ENCODE measurements at regions not wholly inside any gene's neighbourhood (a gene's known extent, or its start where the extent isn't known, plus 50 kb on each side); places are given as distances from the start of the nearest gene placed in this dataset.

DNA sequence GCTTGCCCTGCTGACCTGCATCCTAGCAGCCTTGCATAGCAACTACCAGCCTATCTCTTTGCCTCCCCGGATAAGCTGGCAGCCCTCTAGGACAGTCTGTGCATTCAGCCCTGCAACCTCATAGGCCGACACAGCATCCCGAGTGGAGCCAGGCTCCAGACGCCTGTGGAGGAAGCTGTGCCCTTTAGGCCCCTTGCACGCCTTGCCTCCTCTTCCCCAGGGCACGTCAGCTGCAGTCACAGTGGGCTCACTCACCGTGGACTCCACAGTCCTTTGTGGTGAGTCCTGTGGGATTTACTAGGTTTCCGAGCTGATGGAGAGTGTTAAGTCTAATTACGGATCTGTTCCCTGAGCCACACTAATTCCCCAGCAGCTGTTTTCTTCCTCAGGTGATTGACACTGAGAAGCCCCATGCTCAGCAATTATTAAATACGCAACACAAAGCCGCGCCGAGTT is 540.0 kb downstream of the TCERG1L start:
- no peak for DNase-seq

DNA sequence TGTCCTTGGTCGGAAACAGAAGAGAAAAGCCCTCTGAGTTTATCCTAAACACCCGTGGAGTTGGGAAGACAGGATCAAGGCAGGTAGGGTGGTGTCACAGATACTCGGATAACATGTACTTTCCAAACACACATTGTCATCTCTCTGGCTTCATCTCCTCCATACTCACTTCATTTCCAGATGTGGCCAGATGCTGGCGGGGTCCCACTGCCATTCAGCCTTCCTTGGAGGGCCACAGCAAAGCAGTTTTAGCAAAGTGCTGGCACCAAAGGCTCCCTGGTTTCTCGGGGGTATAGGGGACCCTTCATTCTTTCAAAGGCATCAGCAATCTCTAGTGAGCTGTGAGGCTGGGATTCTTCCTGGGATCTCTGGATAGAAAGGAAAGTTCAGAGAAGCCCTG is 539.5 kb downstream of the TCERG1L start:
- no peak for DNase-seq

DNA sequence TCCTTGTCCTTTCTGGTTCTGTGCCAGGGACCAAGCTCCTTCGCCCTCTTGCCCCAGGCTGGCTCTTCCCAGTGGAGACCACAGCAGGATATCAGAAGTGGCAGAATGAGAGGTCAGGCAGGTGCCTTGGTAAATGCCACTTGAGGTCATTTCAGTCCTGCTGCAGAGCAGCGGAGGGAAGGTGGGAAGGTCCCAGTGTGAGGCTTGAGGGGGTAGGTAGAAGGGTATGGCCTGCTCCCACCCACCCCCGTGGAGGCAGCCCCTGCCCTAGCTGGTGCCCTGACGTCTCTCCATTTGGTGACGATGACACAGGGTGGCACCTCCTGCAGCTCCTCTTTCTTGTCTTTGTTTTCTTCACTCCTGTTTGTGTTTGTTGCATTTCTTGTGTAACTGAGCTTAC is 538.8 kb downstream of the TCERG1L start:
- no peak for DNase-seq

DNA sequence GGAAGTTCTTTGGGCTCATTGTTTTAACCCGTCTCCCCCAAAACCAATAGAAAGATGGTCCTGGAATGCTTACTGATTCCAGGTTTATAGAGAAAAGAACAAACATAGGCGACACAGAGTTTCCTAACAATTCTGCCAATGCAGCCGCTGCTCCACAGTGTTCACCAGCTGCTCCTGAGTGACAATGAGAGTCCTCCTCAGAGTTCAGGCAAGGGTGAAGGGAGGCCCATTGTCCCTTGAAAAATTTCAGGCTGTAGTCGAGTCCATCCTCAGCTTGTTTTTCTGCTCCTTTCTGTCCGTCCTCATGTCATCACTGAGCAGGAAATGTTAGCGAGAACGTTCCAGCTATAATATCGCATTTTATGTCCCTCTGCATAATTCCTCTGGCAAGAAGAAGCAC is 537.6 kb downstream of the TCERG1L start:
- DNase-seq, result no peak

DNA sequence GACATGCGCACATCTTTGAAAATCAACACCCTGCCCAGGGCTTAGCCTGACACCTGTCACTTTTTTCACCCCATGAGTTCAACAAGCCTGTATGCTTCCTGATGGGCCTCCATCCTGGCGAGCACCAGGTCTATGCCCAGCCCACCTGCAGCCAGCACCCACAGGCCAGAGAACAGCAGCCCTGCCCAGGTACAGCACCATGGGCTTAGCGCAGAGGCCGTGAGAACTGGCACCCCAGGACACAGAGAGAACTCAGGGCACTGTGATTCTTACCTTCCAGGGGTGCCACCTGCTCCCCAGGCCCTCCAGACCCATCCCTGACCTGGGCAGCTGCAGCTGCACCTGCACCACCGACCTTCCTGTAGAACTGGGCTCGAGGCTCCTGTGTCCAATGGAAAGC is 536.6 kb downstream of the TCERG1L start:
- no peak for DNase-seq

DNA sequence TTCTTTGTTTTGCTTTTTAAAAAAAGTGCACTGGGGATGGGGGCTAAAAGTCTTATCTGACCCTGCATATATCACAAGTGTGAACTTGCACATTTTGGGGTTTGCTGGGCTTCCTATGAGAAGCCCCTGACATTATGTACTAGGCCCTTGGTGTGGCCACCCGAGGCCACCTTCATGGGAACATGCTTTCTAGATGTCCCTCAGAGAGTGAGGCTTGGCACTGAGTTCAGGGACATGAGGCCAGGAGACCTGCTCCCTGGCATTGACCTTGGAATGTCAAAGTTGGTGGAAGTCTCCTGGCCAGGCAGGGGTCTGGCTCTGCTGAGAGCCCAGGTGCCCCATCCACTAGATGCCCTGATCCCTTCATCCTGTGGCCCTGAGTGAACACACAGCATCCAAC is 536.2 kb downstream of the TCERG1L start:
- no peak for DNase-seq

DNA sequence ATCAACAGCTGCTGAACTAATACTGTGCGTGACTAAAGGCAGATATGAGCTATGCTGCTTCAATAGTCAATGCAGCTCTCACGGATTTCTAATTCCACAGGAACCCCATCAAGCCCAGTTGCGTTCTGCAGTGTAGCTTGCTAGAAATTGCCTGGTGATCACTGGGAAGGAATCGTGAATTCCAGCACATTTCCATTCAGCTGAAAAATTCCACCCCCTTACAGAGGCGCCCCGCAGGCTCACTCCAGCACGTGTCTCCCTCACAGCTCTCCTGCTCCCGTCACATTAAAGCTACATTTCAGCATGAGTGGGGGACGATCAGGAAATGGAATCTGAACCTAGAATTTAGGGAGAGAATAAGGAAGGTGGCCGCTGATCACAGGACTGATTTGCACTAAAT is 534.8 kb downstream of the TCERG1L start:
- no peak for DNase-seq

DNA sequence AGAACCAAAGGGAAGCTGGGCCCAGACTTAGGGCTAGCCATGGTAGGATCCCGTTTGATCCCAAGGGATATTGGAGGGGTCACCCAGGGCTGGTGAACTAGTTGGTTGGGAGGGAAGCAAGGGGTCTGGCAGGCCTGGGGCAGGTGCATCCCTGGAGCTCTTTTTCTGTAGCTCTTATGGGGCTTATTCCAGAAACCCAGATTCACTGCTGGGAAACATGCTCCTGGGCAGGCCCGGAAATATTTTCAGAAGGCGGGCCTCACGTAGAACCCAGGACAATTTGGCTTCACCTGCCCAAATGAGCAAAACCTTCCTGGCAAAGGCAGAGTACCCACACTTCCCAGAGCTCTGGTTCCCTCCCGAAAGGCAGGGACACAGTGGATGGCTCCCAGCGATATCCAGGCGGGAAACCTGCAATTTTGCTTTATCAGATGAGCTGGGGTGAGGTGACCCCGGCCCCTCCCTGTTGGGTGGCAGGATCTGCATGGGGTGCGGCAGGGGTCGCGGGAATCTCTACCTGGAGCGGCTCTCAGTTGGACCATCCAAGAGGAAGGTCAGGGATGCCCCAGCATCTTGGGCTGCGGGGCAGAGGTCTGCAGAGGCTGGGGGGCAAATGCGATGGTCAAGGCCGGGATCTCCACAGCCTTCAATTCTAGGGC is 533.9 kb downstream of the TCERG1L start:
- no peak for DNase-seq

DNA sequence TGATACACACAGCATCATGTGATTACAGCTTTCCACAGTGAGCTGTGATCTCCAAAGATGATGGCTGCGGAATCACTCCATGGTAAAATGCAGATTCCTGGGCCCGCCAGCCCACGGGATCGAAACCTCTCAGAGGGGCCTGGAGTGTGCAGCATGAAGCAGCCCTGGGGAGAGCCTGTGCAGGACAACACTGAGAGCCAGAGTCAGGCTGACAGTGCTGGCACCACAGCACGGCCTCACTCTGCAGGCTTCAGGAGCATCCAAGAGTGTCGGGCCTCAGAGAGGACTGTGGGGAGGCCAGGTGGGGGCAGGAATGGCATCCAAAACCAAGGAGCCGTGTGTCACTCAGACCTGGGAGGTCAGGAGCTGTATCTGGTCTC is 533.4 kb downstream of the TCERG1L start:
- DNase-seq, result no peak

DNA sequence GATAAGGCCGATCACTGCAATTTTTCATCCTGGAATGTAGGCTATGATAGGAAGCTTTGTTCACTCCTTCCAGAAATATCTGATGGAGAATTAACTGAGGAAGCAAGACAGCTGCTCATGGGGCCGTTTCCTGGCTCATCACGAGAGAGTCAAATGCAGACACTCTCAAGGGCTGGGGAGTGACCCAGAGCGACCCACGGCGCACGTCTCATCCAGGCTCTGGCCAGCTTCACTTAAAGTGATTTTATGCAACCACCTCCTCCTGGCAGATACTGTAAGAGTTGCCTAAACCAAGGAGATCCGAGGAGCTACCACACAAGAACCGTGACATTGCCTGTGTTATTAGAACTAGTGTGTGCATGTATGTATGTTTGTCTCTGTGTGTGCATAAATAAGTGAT is 530.8 kb downstream of the TCERG1L start:
- no peak for DNase-seq

DNA sequence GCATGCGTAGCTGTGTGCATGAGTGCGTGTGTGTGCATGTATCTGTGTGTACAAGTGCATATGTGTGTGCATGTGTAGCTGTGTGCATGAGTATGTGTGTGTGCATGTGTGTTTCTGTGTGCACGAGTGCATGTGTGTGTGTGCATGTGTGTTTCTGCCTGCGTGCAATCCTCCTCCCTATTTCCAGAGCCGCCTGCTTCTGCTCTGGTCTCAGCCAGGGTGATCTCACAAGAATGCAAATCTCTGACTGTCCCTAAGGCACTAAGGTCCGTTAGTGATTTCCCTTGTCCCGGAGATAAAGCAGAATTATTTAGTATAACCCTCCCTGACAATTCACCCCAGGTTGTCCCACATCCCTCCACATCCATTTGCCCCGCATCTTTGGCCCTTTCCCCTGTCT is 530.3 kb downstream of the TCERG1L start:
- no peak for DNase-seq

DNA sequence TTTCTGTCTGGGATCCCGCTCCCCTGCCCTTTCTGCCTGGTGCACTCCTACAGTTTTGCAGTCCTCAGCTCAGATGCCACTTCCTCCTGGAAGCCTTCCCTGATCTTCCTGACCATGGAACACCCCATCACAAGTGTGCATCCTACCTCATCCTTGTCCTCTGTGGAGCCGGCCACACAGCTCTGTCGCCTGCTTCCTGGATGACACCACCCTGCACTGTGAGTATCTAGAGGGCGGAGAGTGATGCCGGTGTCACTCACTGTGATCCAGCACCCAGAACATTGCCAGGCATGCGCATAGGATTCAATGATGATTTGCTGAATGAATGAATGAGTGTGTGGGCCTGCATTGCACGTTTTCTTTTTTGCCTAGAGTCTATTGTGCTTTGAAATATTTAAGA is 529.9 kb downstream of the TCERG1L start:
- no peak for DNase-seq

DNA sequence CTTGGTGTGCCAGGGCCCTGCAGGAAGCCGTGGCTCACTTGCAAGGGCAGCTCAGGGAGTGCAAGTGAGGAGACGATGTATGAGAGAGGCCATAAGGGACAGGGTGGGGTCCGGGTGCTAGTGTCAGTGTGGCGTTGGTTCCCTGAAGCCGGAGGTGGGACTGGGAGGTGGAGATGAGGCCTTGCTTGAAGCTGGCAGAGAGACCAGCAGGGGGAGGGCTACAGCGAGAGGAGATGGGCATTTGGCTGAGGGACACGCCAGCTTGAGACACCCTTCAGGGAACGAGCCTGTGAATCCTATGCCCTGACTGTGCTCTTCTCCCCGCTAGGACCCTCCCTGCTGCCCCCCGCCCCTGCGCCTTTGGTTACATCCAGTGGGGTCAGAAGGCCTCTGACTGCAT is 529.1 kb downstream of the TCERG1L start:
- no peak for DNase-seq

DNA sequence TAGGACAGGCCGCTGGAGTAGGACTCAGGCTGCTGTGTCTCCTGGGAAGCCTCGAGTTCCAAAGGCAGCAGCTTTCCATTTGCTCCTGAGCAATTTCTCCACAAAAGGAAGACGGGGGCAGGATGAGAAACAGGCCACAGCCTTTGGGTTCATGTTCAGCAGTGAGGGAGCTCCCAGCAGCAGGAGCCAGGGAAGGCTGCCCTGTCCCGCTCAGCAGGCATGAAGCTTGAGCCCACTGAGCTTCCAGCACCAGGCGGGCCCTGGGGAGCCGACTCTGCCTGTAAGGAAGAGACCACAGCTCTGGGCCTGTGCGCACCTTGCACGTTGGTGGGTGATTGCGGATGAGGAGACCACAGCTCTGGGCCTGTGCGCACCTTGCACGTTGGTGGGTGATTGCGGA is 527.2 kb downstream of the TCERG1L start:
- DNase-seq, result no peak

DNA sequence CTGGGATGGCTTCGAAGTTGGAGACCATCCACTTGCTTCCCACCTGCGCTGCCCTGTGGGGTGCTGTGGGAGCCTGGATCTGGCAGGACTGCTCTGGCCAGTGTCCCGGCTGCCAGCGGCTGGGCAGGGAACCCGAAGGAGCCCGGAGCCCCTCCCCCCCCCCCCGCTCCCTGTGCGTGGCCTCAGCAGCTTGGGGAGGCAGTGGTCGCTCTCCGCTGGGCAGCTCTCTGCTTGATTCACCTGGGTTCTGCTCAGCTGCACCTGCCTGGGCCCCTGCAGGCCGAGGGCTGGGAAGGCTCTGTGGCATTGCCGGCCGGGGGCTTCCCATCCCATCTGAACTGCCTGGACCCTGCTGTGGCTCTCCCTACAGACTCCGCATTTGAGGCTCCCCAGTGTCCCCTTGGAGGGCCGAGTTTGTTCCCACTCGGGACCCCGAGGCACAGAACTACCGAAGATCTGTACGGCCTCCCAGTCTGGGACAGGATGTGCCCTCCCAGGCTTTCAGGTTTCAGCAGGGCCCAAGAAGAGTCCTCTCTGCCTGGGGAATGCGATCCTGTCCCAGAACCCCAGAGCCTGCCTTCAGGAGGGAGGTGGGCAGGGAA is 525.1 kb downstream of the TCERG1L start:
- DNase-seq, result no peak

DNA sequence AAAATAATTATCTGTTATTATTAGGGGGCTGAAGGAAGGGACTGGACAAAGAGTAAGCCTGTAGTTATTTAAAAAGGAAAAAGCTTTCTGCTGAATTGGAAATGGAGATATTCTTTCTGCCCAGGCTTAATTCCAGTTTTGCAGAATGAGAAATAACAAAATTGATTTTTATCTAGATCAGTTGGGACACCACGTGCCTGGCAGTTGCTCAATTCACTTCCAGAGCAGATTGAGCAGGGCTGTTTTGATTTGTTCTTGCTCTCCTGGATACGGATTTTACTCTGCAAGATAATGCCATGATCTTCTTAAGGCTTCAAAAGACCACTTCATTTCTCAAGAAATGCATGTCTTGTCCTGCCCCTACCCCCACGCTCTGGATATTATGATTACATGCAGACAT is 524.3 kb downstream of the TCERG1L start:
- DNase-seq, result no peak

DNA sequence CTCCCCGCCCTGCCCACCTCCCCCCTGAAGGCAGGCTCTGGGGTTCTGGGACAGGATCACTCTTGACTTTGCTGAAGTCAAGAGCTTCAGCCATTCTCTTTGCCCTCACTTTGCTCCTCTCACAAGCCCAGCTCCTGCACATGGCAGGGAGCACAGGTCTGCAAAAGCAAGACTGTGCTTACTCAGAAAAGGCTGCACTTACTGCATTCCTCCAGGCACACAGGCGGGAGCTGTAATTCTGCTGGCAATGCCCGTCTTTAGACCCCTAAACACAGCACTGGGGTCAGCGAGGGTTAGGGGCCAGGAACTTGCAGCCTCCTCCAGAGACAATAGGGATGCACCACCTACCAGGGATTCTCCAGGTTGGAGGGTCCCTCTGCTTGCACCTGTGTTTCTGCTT is 523.7 kb downstream of the TCERG1L start:
- DNase-seq, result no peak

DNA sequence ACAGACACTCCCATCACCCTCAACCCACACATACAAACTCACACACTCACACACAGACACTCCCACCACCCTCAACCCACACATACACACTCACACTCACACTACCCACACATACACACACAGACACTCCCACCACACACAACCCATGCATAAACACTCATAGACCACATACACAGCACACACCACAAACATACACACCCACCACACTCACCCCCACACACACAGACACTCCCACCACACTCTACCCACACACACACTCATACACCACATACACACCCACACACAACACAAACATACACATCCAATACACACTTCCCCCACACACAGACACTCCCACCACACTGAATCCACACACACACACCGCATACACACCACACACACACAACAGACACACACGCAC is 521.2 kb downstream of the TCERG1L start:
- no peak for DNase-seq

DNA sequence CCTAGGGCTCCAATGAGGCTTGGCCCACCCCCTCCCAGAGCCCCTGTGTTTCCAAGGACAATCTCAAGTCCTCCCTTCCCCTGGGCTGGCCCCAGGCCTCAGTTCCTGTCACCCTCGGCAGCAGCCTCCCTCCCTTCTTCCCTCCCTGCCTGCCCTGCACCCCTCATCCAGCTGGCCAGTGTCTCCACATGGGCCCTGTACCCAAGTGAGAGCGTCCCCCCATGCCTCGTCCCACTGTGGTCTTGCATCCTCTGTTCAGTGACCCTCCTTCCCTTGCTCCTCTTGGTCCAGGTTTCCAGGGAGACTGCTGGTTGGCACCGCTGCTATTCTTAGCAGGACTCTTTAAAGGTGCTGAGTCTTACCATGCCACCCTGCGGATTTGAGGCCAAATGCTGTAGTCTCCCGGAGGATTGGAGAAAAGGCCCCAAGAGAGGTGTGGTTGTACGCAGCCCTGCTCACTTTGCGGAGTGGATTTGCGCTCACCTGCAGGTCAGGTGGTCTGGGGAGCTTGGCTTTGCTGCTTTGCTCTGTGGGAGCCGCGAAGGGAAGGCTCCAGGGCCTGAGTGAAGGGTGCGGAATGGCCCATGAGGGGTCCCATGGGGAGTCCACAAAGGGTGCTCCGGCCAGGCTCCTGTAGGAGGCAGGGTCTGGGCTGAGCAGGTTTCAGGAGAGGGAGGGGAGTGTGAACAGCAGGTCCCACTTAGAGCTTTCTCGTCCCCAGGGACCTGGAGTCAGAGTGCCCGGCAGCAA is 519.2 kb downstream of the TCERG1L start:
- no peak for DNase-seq

DNA sequence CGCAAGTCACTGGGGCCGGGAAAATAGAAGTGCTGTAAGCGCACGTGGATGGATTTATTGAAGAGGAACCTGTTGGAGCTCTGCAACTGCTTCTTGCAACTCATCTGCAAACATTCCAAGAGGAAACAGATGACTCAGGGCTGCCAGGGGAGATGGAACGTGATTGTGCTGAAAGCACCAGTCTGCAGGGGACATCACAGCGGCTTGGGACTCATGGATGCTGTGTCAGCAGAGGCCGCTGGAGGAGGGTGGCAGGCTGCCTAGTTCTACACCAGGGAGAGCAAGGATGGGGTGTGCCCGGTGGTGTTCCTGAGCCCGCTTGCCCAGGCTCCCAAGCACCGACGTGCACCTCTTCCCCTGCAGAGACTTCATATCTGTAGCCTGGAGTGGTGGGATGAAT is 515.7 kb downstream of the TCERG1L start:
- no peak for DNase-seq

DNA sequence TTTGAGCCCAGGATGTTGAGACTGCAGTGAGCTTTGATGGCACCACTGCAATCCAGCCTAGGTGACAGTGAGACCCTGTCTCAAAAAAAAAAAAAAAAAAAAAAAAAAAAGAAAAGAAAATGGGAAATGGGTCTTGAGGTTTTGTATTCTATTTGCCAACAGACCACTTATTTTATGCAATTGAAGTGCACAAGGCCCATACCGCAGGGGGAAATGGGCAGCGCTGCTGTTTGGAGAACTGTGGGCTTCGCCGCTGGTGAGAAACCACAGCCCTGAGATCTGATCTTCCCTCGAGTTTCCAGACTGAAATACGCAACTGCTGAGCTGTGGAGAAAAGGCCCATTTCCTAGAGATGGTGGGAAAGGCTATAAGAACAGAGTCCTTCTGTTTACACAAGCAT is 512.0 kb downstream of the TCERG1L start:
- DNase-seq, result no peak

DNA sequence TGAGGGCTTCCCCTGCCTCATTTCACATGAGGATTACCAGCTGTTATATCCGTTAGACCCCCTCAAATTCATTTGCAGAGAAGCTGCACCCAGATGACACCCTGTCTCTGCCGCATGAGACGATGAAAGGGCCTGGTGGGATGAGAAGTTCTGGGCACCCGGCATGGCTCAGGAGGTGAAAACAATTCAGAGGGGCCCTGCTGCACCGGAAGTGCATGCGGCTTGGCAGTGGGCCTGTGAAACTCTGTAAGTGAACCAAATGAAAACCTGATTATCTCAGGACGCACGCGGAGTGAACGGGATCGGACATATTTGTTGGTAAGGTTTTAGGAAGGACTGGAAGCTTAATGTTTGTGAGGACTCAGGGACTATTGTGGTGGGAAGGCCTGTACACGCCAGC is 511.2 kb downstream of the TCERG1L start:
- no peak for DNase-seq

DNA sequence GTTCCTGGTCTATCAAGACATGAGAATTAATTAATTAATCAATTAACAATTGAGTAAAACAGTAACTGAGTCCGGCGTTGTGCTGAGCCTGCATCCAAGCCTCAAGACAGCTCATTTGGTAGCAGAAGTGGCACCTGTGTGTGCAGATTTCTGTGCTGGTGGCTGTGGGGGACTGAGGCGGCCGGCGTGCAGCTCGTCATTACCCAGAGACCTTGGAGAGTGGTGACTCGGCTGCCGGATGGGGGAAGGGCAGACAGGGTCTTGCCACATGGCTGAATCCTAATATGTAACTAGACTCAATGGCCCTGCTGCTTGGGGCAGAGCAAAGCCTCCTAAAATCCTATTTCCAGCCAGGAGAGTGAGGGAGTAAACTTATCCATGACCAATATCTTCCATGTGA is 510.2 kb downstream of the TCERG1L start:
- DNase-seq, result no peak

DNA sequence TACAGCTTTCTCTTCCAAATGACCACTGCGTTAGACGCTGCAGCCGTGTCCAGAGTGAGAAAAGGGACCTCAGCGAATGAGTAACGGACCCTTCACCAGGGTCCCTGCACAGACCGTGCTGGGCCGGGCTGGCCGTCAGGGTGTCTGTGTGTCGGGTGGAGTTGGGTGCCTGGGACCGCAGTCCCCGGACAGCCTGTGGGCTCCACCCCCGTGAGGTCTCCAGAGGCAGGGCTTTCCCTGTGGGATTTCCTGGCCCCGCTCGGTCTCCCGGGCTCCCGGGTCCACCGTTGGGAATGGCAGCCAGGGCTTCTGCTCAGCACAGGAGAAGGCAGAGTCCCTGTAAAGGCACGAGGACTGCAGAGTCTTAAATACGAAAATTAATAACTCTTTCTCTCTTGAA is 509.7 kb downstream of the TCERG1L start:
- DNase-seq, result no peak
